HEK293 (cell line): ENCODE measurements at regions not wholly inside any gene's neighbourhood (a gene's known extent, or its start where the extent isn't known, plus 50 kb on each side); places are given as distances from the start of the nearest gene placed in this dataset.

Experiments
- RBAK ChIP-seq: fragments of 450-650 bp; formaldehyde crosslinking; IDR thresholded peaks from 2 replicates; pipeline ENCODE4 v1.5.1; 2016; ENCODE audit warnings: missing biosample characterization, missing genetic modification characterization
- SETDB1 ChIP-seq: IDR thresholded peaks from one replicate; pipeline ENCODE4 v1.6.1; 2017; ENCODE audit warnings: mild to moderate bottlenecking, low read length, moderate library complexity, mixed read lengths; ENCODE audit not compliant: insufficient read length
- ZNF362 ChIP-seq: fragments of 450-650 bp; formaldehyde crosslinking; IDR thresholded peaks from 2 replicates; pipeline ENCODE4 v1.5.1; 2016; ENCODE audit warnings: missing biosample characterization, missing genetic modification characterization
- TF ChIP-seq, protein P1 (sequence below): fragments of 450-650 bp; formaldehyde crosslinking; IDR thresholded peaks from 2 replicates; pipeline ENCODE4 v1.5.1; 2016; ENCODE audit warnings: missing biosample characterization, missing genetic modification characterization

- TF ChIP-seq, protein P1, sequence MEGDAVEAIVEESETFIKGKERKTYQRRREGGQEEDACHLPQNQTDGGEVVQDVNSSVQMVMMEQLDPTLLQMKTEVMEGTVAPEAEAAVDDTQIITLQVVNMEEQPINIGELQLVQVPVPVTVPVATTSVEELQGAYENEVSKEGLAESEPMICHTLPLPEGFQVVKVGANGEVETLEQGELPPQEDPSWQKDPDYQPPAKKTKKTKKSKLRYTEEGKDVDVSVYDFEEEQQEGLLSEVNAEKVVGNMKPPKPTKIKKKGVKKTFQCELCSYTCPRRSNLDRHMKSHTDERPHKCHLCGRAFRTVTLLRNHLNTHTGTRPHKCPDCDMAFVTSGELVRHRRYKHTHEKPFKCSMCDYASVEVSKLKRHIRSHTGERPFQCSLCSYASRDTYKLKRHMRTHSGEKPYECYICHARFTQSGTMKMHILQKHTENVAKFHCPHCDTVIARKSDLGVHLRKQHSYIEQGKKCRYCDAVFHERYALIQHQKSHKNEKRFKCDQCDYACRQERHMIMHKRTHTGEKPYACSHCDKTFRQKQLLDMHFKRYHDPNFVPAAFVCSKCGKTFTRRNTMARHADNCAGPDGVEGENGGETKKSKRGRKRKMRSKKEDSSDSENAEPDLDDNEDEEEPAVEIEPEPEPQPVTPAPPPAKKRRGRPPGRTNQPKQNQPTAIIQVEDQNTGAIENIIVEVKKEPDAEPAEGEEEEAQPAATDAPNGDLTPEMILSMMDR (tag by site-specific recombination), result no peak
- no peak for TF ChIP-seq RBAK (tag by site-specific recombination)
- TF ChIP-seq SETDB1, result no peak
- no peak for TF ChIP-seq ZNF362 (tag by site-specific recombination)
These were observed 82.8 kb upstream of the LIMCH1 start for GRCh38 chr4:41455206-41455605.
